SK-N-SH (cell line): ENCODE measurements at regions not wholly inside any gene's neighbourhood (a gene's known extent, or its start where the extent isn't known, plus 50 kb on each side); places are given as distances from the start of the nearest gene placed in this dataset.

ENCODE experiments used
- CTCF ChIA-PET: fragments of 300-600, 350-600 bp; formaldehyde crosslinking; extraction: SDS; loops from one replicate; lab custom pipeline; 2021; lab: Yijun Ruan, JAX
- POLR2A ChIA-PET: fragments of 350-600 bp; sonication (Branson Sonifier 250); formaldehyde crosslinking; extraction: SDS; loops from one replicate; lab custom pipeline; 2020; ENCODE audit warnings: antibody characterized with exemption, inconsistent platforms; lab: Yijun Ruan, JAX
- DNase-seq: peaks from one replicate; pipeline ENCODE4 v3.0.0; 2012
- H2AFZ ChIP-seq: fragments of 200-600 bp; sonication (generic); 2 replicates; pipeline ENCODE4 v1.8.1; 2016; ENCODE audit warnings: antibody characterized with exemption, mild to moderate bottlenecking, low read depth
- H3F3A ChIP-seq: fragments of 200-600 bp; sonication (generic); replicated peaks from 2 replicates; pipeline ENCODE3; 2016; ENCODE audit warnings: antibody characterized with exemption, mild to moderate bottlenecking; ENCODE audit not compliant: insufficient read depth
- H3K27ac ChIP-seq, 2 experiments: fragments of 200-500 bp in 1 of 2; fragments of 200-600 bp in 1 of 2; sonication (Bioruptor generic) in 1 of 2; sonication (generic), shearing (Covaris generic) in 1 of 2; 2 replicates each; pipeline versions ENCODE4 v1.5.1 to v1.6.1; 2014 to 2016; ENCODE audit warnings: low read depth in 2 of 2, inconsistent platforms in 1 of 2, low read length in 1 of 2, mild to moderate bottlenecking in 1 of 2, mixed read lengths in 1 of 2
- H3K27me3 ChIP-seq: fragments of 200-600 bp; sonication (generic), shearing (Covaris generic); 2 replicates; pipeline ENCODE4 v1.6.1; 2016; ENCODE audit warnings: mixed run types; ENCODE audit not compliant: insufficient read depth
- H3K36me3 ChIP-seq, 2 experiments: fragments of 200-500 bp in 1 of 2; fragments of 200-600 bp in 1 of 2; sonication (Bioruptor generic) in 1 of 2; sonication (generic) in 1 of 2; replicated peaks in 1 of 2; 2 replicates each; pipeline versions ENCODE3 to v1.5.1; 2014 to 2016; ENCODE audit warnings: low read length in 1 of 2, mild to moderate bottlenecking in 1 of 2; ENCODE audit not compliant: insufficient read depth in 2 of 2, control insufficient read depth in 1 of 2
- H3K4me1 ChIP-seq, 2 experiments: fragments of 200-500 bp in 1 of 2; fragments of 200-600 bp in 1 of 2; sonication (Bioruptor generic) in 1 of 2; sonication (generic), shearing (Covaris generic) in 1 of 2; 2 replicates each; pipeline versions ENCODE4 v1.5.1 to v1.6.1; 2014 to 2016; ENCODE audit warnings: low read depth in 1 of 2, low read length in 1 of 2, mixed run types in 1 of 2; ENCODE audit not compliant: insufficient read depth in 2 of 2, control insufficient read depth in 1 of 2
- H3K4me2 ChIP-seq: fragments of 200-600 bp; sonication (generic), shearing (Covaris generic); 2 replicates; pipeline ENCODE4 v1.6.1; 2017; ENCODE audit warnings: mixed run types
- H3K4me3 ChIP-seq, 2 experiments: fragments of 200-500 bp in 1 of 2; fragments of 200-600 bp in 1 of 2; sonication (Bioruptor generic) in 1 of 2; sonication (generic), shearing (Covaris generic) in 1 of 2; 2 replicates each; pipeline versions ENCODE4 v1.5.1 to v1.8.1; 2014 to 2016; ENCODE audit warnings: low read depth in 2 of 2, inconsistent platforms in 1 of 2, low read length in 1 of 2, mild to moderate bottlenecking in 1 of 2, mixed read lengths in 1 of 2, moderate library complexity in 1 of 2
- H3K79me2 ChIP-seq: fragments of 200-600 bp; sonication (generic); 2 replicates; pipeline ENCODE4 v1.8.1; 2017; ENCODE audit warnings: mild to moderate bottlenecking; ENCODE audit not compliant: insufficient read depth
- H3K9ac ChIP-seq: fragments of 200-600 bp; sonication (generic); 2 replicates; pipeline ENCODE4 v1.6.1; 2017; ENCODE audit warnings: mixed run types
- H3K9me2 ChIP-seq: fragments of 200-600 bp; sonication (generic); 2 replicates; pipeline ENCODE4 v1.6.1; 2017; ENCODE audit warnings: mixed run types
- H3K9me3 ChIP-seq: fragments of 200-600 bp; sonication (generic); 2 replicates; pipeline ENCODE4 v1.6.1; 2017; ENCODE audit warnings: mixed run types, mild to moderate bottlenecking, moderate library complexity
- H4K20me1 ChIP-seq: fragments of 200-600 bp; sonication (generic); 2 replicates; pipeline ENCODE4 v1.6.1; 2017; ENCODE audit warnings: mild to moderate bottlenecking, mixed run types; ENCODE audit not compliant: insufficient read depth
- EP300 ChIP-seq, 2 experiments: IDR thresholded peaks; 2 replicates each; pipeline versions ENCODE4 v1.4.0 to v1.6.1; 2012; ENCODE audit warnings: borderline replicate concordance in 1 of 2, low read depth in 1 of 2, low read length in 1 of 2
- FOXJ3 ChIP-seq: sonication (generic); formaldehyde crosslinking; IDR thresholded peaks from 2 replicates; pipeline ENCODE4 v1.5.1; 2020; ENCODE audit warnings: mild to moderate bottlenecking, missing genetic modification reagents
- GATA2 ChIP-seq: sonication (generic); formaldehyde crosslinking; IDR thresholded peaks from 2 replicates; pipeline ENCODE4 v1.5.0; 2020; ENCODE audit warnings: mild to moderate bottlenecking, missing genetic modification reagents
- IRF3 ChIP-seq: fragments of 150-350 bp; IDR thresholded peaks from 2 replicates; pipeline ENCODE4 v1.6.1; 2016; ENCODE audit warnings: mild to moderate bottlenecking, low read depth, low read length
- JUND ChIP-seq: IDR thresholded peaks from 2 replicates; pipeline ENCODE4 v1.4.0; 2012
- MAX ChIP-seq: IDR thresholded peaks from 2 replicates; pipeline ENCODE4 v1.4.0; 2012; ENCODE audit warnings: low read depth
- MXI1 ChIP-seq: IDR thresholded peaks from 2 replicates; pipeline ENCODE4 v1.6.1; 2012; ENCODE audit warnings: mild to moderate bottlenecking, low read depth, low read length, improper control_type of control experiment
- NRF1 ChIP-seq: IDR thresholded peaks from 2 replicates; pipeline ENCODE4 v1.6.1; 2012; ENCODE audit warnings: low read depth, mild to moderate bottlenecking, low read length
- PBX3 ChIP-seq: IDR thresholded peaks from 2 replicates; pipeline ENCODE4; 2012
- RAD21 ChIP-seq: IDR thresholded peaks from 2 replicates; pipeline ENCODE4 v1.6.1; 2012; ENCODE audit warnings: mild to moderate bottlenecking, low read length
- RCOR1 ChIP-seq: fragments of 150-350 bp; IDR thresholded peaks from 2 replicates; pipeline ENCODE4 v1.6.1; 2017; ENCODE audit warnings: antibody characterized with exemption, low read length
- REST ChIP-seq: IDR thresholded peaks from 2 replicates; pipeline ENCODE4 v1.6.1; 2012; ENCODE audit warnings: mild to moderate bottlenecking, low read depth, low read length, moderate library complexity
- RXRA ChIP-seq: IDR thresholded peaks from 2 replicates; pipeline ENCODE4 v1.4.0; 2012; ENCODE audit warnings: low read depth, mild to moderate bottlenecking, borderline replicate concordance
- TAF1 ChIP-seq: IDR thresholded peaks from 2 replicates; pipeline ENCODE4 v1.6.1; 2012; ENCODE audit warnings: low read depth, mild to moderate bottlenecking, low read length, moderate library complexity, borderline replicate concordance
- USF2 ChIP-seq: fragments of 150-350 bp; IDR thresholded peaks from 2 replicates; pipeline ENCODE4 v1.6.1; 2017; ENCODE audit warnings: antibody characterized with exemption, low read length, low read depth, borderline replicate concordance
- YY1 ChIP-seq: IDR thresholded peaks from 2 replicates; pipeline ENCODE4 v1.4.0; 2012; ENCODE audit warnings: low read depth, mild to moderate bottlenecking
- ZBTB33 ChIP-seq: IDR thresholded peaks from 2 replicates; pipeline ENCODE4 v1.4.0; 2012; ENCODE audit warnings: low read depth, borderline replicate concordance
- WGBS: methylation state at CpG from one replicate; pipeline ENCODE4 v1.1.6; 2017; ENCODE audit warnings: low lambda C conversion rate; 5-methylcytosine and 5-hydroxymethylcytosine counted together

- H3K9me3 ChIP-seq: no peaks in the 10 kb centered on the region
- no peaks in the 10 kb centered on the region for H4K20me1 ChIP-seq
- ChIA-PET POLR2A (no interaction called here), CTCF (interaction anchor here (1.0 to 1.4 kb wide), 3 partner anchors 12 to 85 kb away, joined by 3 to 5 read pairs (median 4); no protein-coding TSS in a partner anchor)
- H3K36me3 ChIP-seq: no peaks in the 10 kb centered on the region
- peaks cover 0 to 7% of the 10 kb centered on the region in 2 experiments; a peak in 3 of 4 replicates for H3K4me1 ChIP-seq
- H3F3A ChIP-seq: peaks cover 4% of the 10 kb centered on the region
- H3K79me2 ChIP-seq: no peaks in the 10 kb centered on the region
- 96% methylated on average over 3 of the region's 3 CpGs for WGBS
- no peak overlapping the region for H3K4me3 ChIP-seq
- peak overlapping the region; percentile 8; the same call in 1 of the 2 replicates for H2AFZ ChIP-seq
- H3K27me3 ChIP-seq: no peaks in the 10 kb centered on the region
- no peak overlapping the region for H3K9ac ChIP-seq
- H3K9me2 ChIP-seq: no peaks in the 10 kb centered on the region
- no peak for TF ChIP-seq EP300 (IDR thresholded peaks at IDR 0.05; ENCODE audit: borderline replicate concordance in 1 of 2, low read depth in 1 of 2, low read length in 1 of 2)
- no peak for TF ChIP-seq FOXJ3 (CRISPR knock-in tag)
- TF ChIP-seq PBX3: no peak
- no peak for TF ChIP-seq REST
- no peak for TF ChIP-seq USF2
- no peak for TF ChIP-seq NRF1
- TF ChIP-seq ZBTB33: no peak
- TF ChIP-seq RCOR1: no peak
- no peak for TF ChIP-seq GATA2
- TF ChIP-seq IRF3: no peak
- TF ChIP-seq TAF1: no peak
- TF ChIP-seq JUND: no peak
- no peak for TF ChIP-seq MXI1
- TF ChIP-seq RAD21: no peak
- TF ChIP-seq YY1: no peak
- no peak for TF ChIP-seq RXRA
- no peak for TF ChIP-seq MAX
- TF ChIP-seq, all 33 proteins: peak for 0
- H3K27ac ChIP-seq: no peak overlapping the region
- H3K4me2 ChIP-seq: no peak overlapping the region
- no peak for DNase-seq
These were observed 201.2 kb upstream of the SEMA3E start for GRCh38 chr7:83850125-83850524.
